ENCODE measurements at regions not wholly inside any gene's neighbourhood (a gene's known extent, or its start where the extent isn't known, plus 50 kb on each side); places are given as distances from the start of the nearest gene placed in this dataset.

DNA sequence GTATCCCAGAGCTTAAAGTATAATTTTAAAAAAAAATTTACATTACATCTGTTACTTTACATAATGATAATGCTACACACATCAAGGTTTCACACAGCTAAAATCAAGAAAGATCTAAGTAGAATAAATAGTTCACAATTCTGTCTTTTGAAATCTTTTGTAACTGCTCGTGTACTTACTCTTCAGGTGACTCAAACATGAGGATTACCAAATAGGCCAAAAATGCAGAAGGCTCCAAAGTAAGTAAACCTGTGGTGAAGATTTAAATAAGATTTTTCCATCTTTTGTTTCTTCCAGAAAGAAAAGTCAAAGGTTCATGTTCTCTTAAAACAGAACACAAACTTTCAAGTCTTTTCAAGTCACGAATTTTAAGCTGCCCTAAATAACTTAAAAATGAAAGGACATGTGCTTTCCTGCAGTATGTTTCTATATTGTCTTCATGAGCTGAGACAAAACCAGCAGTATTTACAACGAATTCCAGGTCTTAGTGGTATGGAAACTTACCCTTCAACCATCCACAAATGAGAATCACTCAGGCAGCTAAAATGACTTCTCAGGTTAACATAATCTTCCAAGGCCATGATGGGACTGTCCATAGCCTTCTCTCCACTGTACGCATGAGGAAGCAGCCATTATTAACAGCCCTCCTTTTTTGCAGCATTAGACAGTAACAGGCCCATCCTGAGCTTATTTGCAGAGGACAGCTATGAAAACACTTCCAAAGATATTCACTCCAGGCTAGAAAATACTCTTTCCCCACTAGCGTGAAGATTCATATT is 172.8 kb upstream of the EDNRA start:
- CTCF ChIA-PET, result interaction anchor here (0.8 kb wide), 1 partner anchor 10 kb away, joined by 3 read pairs; no protein-coding TSS in a partner anchor
- H3K4me1 ChIP-seq (ENCODE audit: control extremely low read depth in 1 of 4, control insufficient read depth in 4 of 4, insufficient read depth in 4 of 4, low read length in 3 of 4), result no peaks in the 10 kb centered on the region
- no peak overlapping the region for H3K27ac ChIP-seq (ENCODE audit: insufficient read depth in 1 of 2, low read depth in 1 of 2, low read length in 2 of 2, poor library complexity in 1 of 2, severe bottlenecking in 2 of 2)
- no peak overlapping the region for H3K4me3 ChIP-seq (ENCODE audit: control insufficient read depth in 1 of 7, extremely low read depth in 1 of 7, insufficient read depth in 4 of 7, low read depth in 2 of 7, low read length in 6 of 7)
- DNase-seq, result no peak
- H3K9me3 ChIP-seq (ENCODE audit: control extremely low read depth in 1 of 5, control insufficient read depth in 4 of 5, insufficient read depth in 2 of 5, low read depth in 1 of 5, low read length in 4 of 5), result no peaks in the 10 kb centered on the region
- POLR2A ChIA-PET, result interaction anchor here (0.7 kb wide), 1 partner anchor 24 kb away, joined by 3 read pairs; no protein-coding TSS in a partner anchor
- no peaks in the 10 kb centered on the region for H3K36me3 ChIP-seq (ENCODE audit: control insufficient read depth in 4 of 4, insufficient read depth in 4 of 4, low read length in 3 of 4)
- 82% methylated on average over 3 of the region's 5 CpGs for WGBS (ENCODE audit: insufficient coverage)
- no peaks in the 10 kb centered on the region for H3K27me3 ChIP-seq (replicated peaks in 2 of 5; ENCODE audit: control insufficient read depth in 4 of 5, insufficient read depth in 5 of 5, low read length in 4 of 5)

DNA sequence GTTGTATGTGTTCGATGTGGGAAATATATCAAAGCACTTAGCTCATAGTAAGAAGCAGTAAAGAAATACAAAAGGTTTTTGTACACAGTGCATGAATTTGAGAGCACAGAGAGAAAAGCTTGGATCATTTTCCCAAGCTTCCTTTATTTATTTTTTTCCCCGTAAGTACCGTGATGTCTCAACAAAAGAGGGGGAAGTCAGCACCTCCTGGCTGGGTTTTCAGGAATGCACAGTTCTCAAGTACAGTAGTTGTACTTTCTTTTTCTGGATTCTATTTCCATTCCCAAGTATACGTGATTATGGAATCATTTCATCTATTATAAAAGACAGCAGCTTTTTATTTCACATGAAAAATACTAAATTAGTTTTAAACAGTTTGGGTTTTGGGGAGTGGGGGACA is 171.5 kb upstream of the EDNRA start:
- CTCF ChIA-PET, result no interaction called here
- POLR2A ChIA-PET, result no interaction called here
- 20% methylated on average over 1 of the region's 4 CpGs for WGBS (ENCODE audit: insufficient coverage)

GRCh38 chr4:147310312-147310711 is 170.6 kb upstream of the EDNRA start:
- Histone ChIP-seq H3K27me3 (replicated peaks in 2 of 5; ENCODE audit: control insufficient read depth in 4 of 5, insufficient read depth in 5 of 5, low read length in 4 of 5) (peaks cover 0 to 2% (median 0%) of the 10 kb centered on the region in 5 experiments), H3K4me3 (ENCODE audit: control insufficient read depth in 1 of 7, extremely low read depth in 1 of 7, insufficient read depth in 4 of 7, low read depth in 2 of 7, low read length in 6 of 7) (no peak overlapping the region), H3K4me1 (ENCODE audit: control extremely low read depth in 1 of 4, control insufficient read depth in 4 of 4, insufficient read depth in 4 of 4, low read length in 3 of 4) (no peaks in the 10 kb centered on the region), H3K36me3 (ENCODE audit: control insufficient read depth in 4 of 4, insufficient read depth in 4 of 4, low read length in 3 of 4) (no peaks in the 10 kb centered on the region), H3K27ac (ENCODE audit: insufficient read depth in 1 of 2, low read depth in 1 of 2, low read length in 2 of 2, poor library complexity in 1 of 2, severe bottlenecking in 2 of 2) (no peak overlapping the region), H3K9me3 (ENCODE audit: control extremely low read depth in 1 of 5, control insufficient read depth in 4 of 5, insufficient read depth in 2 of 5, low read depth in 1 of 5, low read length in 4 of 5) (no peaks in the 10 kb centered on the region)
- ChIA-PET POLR2A (no interaction called here), CTCF (no interaction called here)
- 86% methylated on average over 4 of the region's 4 CpGs for WGBS (ENCODE audit: insufficient coverage)
- DNase-seq, result no peak

More for the DNA sequence above, 171.5 kb upstream of the EDNRA start:
- H3K4me1 ChIP-seq (ENCODE audit: control extremely low read depth in 1 of 4, control insufficient read depth in 4 of 4, insufficient read depth in 4 of 4, low read length in 3 of 4), result no peaks in the 10 kb centered on the region
- H3K4me3 ChIP-seq (ENCODE audit: control insufficient read depth in 1 of 7, extremely low read depth in 1 of 7, insufficient read depth in 4 of 7, low read depth in 2 of 7, low read length in 6 of 7), result no peak overlapping the region
- DNase-seq, result no peak
- no peaks in the 10 kb centered on the region for H3K27me3 ChIP-seq (replicated peaks in 2 of 5; ENCODE audit: control insufficient read depth in 4 of 5, insufficient read depth in 5 of 5, low read length in 4 of 5)
- H3K27ac ChIP-seq (ENCODE audit: insufficient read depth in 1 of 2, low read depth in 1 of 2, low read length in 2 of 2, poor library complexity in 1 of 2, severe bottlenecking in 2 of 2), result no peak overlapping the region
- H3K36me3 ChIP-seq (ENCODE audit: control insufficient read depth in 4 of 4, insufficient read depth in 4 of 4, low read length in 3 of 4), result no peaks in the 10 kb centered on the region
- H3K9me3 ChIP-seq (ENCODE audit: control extremely low read depth in 1 of 5, control insufficient read depth in 4 of 5, insufficient read depth in 2 of 5, low read depth in 1 of 5, low read length in 4 of 5), result no peaks in the 10 kb centered on the region

DNA sequence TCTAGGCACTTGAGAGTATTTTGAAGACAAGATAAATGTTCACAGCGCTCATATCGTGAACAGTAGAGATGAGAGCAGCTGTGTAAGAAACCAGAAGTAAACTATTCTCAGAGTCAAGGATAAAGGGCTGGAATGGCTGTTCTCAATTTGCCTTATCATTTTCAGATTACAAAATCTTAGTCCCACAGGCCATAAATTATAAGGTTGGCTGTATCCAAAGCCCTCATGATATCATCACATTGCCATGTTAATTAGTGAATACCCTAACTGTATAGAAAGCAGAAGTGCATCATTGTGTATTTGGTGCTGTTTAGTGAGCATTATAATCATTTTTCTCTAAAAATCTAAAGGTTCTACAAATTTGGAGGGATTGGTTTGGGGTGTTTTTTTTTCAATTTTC is 168.9 kb upstream of the EDNRA start:
- DNase-seq, result no peak
- Histone ChIP-seq H3K4me3 (ENCODE audit: control insufficient read depth in 1 of 7, extremely low read depth in 1 of 7, insufficient read depth in 4 of 7, low read depth in 2 of 7, low read length in 6 of 7) (no peak overlapping the region), H3K9me3 (ENCODE audit: control extremely low read depth in 1 of 5, control insufficient read depth in 4 of 5, insufficient read depth in 2 of 5, low read depth in 1 of 5, low read length in 4 of 5) (no peaks in the 10 kb centered on the region), H3K27ac (ENCODE audit: insufficient read depth in 1 of 2, low read depth in 1 of 2, low read length in 2 of 2, poor library complexity in 1 of 2, severe bottlenecking in 2 of 2) (no peak overlapping the region), H3K36me3 (ENCODE audit: control insufficient read depth in 4 of 4, insufficient read depth in 4 of 4, low read length in 3 of 4) (no peaks in the 10 kb centered on the region), H3K27me3 (replicated peaks in 2 of 5; ENCODE audit: control insufficient read depth in 4 of 5, insufficient read depth in 5 of 5, low read length in 4 of 5) (peaks cover 0 to 2% (median 0%) of the 10 kb centered on the region in 5 experiments), H3K4me1 (ENCODE audit: control extremely low read depth in 1 of 4, control insufficient read depth in 4 of 4, insufficient read depth in 4 of 4, low read length in 3 of 4) (no peaks in the 10 kb centered on the region)
- ChIA-PET CTCF (no interaction called here), POLR2A (no interaction called here)
- WGBS (ENCODE audit: insufficient coverage), result 100% methylated on average over 2 of the region's 2 CpGs

- ChIA-PET POLR2A (no interaction called here), CTCF (no interaction called here)
- Histone ChIP-seq H3K4me1 (ENCODE audit: control extremely low read depth in 1 of 4, control insufficient read depth in 4 of 4, insufficient read depth in 4 of 4, low read length in 3 of 4) (no peaks in the 10 kb centered on the region), H3K36me3 (ENCODE audit: control insufficient read depth in 4 of 4, insufficient read depth in 4 of 4, low read length in 3 of 4) (no peaks in the 10 kb centered on the region), H3K27ac (ENCODE audit: insufficient read depth in 1 of 2, low read depth in 1 of 2, low read length in 2 of 2, poor library complexity in 1 of 2, severe bottlenecking in 2 of 2) (no peak overlapping the region), H3K9me3 (ENCODE audit: control extremely low read depth in 1 of 5, control insufficient read depth in 4 of 5, insufficient read depth in 2 of 5, low read depth in 1 of 5, low read length in 4 of 5) (no peaks in the 10 kb centered on the region), H3K27me3 (replicated peaks in 2 of 5; ENCODE audit: control insufficient read depth in 4 of 5, insufficient read depth in 5 of 5, low read length in 4 of 5) (peaks cover 0 to 2% (median 0%) of the 10 kb centered on the region in 5 experiments), H3K4me3 (ENCODE audit: control insufficient read depth in 1 of 7, extremely low read depth in 1 of 7, insufficient read depth in 4 of 7, low read depth in 2 of 7, low read length in 6 of 7) (no peak overlapping the region)
- 94% methylated on average over 4 of the region's 7 CpGs for WGBS (ENCODE audit: insufficient coverage)
- DNase-seq, result no peak
These were observed 168.4 kb upstream of the EDNRA start for GRCh38 chr4:147312376-147313046.

GRCh38 chr4:147313108-147313507 is 167.8 kb upstream of the EDNRA start:
- POLR2A ChIA-PET, result no interaction called here
- Histone ChIP-seq H3K27ac (ENCODE audit: insufficient read depth in 1 of 2, low read depth in 1 of 2, low read length in 2 of 2, poor library complexity in 1 of 2, severe bottlenecking in 2 of 2) (no peak overlapping the region), H3K36me3 (ENCODE audit: control insufficient read depth in 4 of 4, insufficient read depth in 4 of 4, low read length in 3 of 4) (no peaks in the 10 kb centered on the region), H3K4me1 (ENCODE audit: control extremely low read depth in 1 of 4, control insufficient read depth in 4 of 4, insufficient read depth in 4 of 4, low read length in 3 of 4) (no peaks in the 10 kb centered on the region), H3K4me3 (ENCODE audit: control insufficient read depth in 1 of 7, extremely low read depth in 1 of 7, insufficient read depth in 4 of 7, low read depth in 2 of 7, low read length in 6 of 7) (no peak overlapping the region), H3K27me3 (replicated peaks in 2 of 5; ENCODE audit: control insufficient read depth in 4 of 5, insufficient read depth in 5 of 5, low read length in 4 of 5) (peaks cover 0 to 2% (median 0%) of the 10 kb centered on the region in 5 experiments), H3K9me3 (ENCODE audit: control extremely low read depth in 1 of 5, control insufficient read depth in 4 of 5, insufficient read depth in 2 of 5, low read depth in 1 of 5, low read length in 4 of 5) (no peaks in the 10 kb centered on the region)
- no peak for DNase-seq
- CTCF ChIA-PET, result no interaction called here
- 100% methylated on average over 1 of the region's 1 CpG for WGBS (ENCODE audit: insufficient coverage)

DNA sequence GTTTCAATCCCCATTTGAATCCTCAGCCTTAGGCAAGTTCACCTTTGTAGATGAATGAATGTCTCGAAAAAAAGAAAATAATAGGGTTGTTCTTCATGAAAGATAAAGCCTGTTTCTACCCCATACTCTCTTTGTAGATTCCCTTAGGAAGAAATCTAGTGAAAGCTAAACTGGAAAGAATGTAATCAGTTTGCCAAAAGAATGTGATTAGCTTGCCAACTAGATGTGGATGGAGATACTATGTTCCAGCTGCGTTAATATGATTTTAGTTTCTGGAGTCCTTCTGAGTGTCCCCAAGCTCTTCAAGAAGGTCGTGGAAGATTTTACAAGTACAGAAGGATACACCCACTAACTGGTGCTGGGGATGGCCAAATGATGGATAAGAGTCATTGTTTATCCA is 162.3 kb upstream of the EDNRA start:
- Histone ChIP-seq H3K27ac (ENCODE audit: insufficient read depth in 1 of 2, low read depth in 1 of 2, low read length in 2 of 2, poor library complexity in 1 of 2, severe bottlenecking in 2 of 2) (no peak overlapping the region), H3K4me3 (ENCODE audit: control insufficient read depth in 1 of 7, extremely low read depth in 1 of 7, insufficient read depth in 4 of 7, low read depth in 2 of 7, low read length in 6 of 7) (no peak overlapping the region), H3K9me3 (ENCODE audit: control extremely low read depth in 1 of 5, control insufficient read depth in 4 of 5, insufficient read depth in 2 of 5, low read depth in 1 of 5, low read length in 4 of 5) (peaks cover 0 to 3% (median 0%) of the 10 kb centered on the region in 5 experiments), H3K4me1 (ENCODE audit: control extremely low read depth in 1 of 4, control insufficient read depth in 4 of 4, insufficient read depth in 4 of 4, low read length in 3 of 4) (no peaks in the 10 kb centered on the region), H3K27me3 (replicated peaks in 2 of 5; ENCODE audit: control insufficient read depth in 4 of 5, insufficient read depth in 5 of 5, low read length in 4 of 5) (peaks cover 0 to 2% (median 0%) of the 10 kb centered on the region in 5 experiments), H3K36me3 (ENCODE audit: control insufficient read depth in 4 of 4, insufficient read depth in 4 of 4, low read length in 3 of 4) (no peaks in the 10 kb centered on the region)
- no peak for DNase-seq
- ChIA-PET CTCF (interaction anchor here (1.1 kb wide), 1 partner anchor 11 kb away, joined by 3 read pairs; no protein-coding TSS in a partner anchor), POLR2A (no interaction called here)
- WGBS (ENCODE audit: insufficient coverage), result no CpG with 5 or more reads among the region's 3 CpGs

Measured in common myeloid progenitor, CD34-positive (primary cell).